ENCODE measurements at regions not wholly inside any gene's neighbourhood (a gene's known extent, or its start where the extent isn't known, plus 50 kb on each side); places are given as distances from the start of the nearest gene placed in this dataset.

DNA sequence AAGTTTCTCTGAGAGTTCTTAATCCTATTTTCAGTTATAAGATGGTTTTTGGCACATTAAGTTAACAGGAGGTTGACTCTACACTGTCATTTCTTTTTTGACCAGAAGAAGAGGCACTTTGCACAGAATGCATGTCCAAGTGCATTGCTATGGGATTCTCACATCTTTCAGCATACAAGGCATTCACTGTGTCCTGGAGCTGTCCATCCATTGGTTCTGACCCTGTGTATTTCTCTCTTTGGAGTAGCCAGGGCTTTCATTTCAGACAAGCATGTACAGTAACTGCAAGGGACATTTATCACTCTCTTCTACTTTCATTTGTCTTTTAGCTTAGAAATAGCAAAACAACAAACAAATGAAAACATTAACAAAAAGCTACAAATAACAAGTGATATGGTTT is 275.1 kb upstream of the IMPG1 start:
- Histone ChIP-seq H3K79me2 (ENCODE audit: insufficient read depth, low read length) (no peaks in the 10 kb centered on the region), H3K9me3 (ENCODE audit: low read length) (peaks cover 5% of the 10 kb centered on the region; the same call in 1 of the 2 replicates), H4K20me1 (ENCODE audit: insufficient read depth, low read length) (no peaks in the 10 kb centered on the region), H3K27ac (ENCODE audit: extremely low read length, insufficient read depth, low read length) (no peak overlapping the region), H3K4me1 (ENCODE audit: insufficient read depth, low read length) (no peaks in the 10 kb centered on the region), H3K27me3 (ENCODE audit: control insufficient read depth in 1 of 2, insufficient read depth in 2 of 2, low read length in 2 of 2) (no peaks in the 10 kb centered on the region), H3K36me3 (replicated peaks in 1 of 2; ENCODE audit: control insufficient read depth in 1 of 2, insufficient read depth in 2 of 2, low read length in 2 of 2) (no peaks in the 10 kb centered on the region), H2AFZ (ENCODE audit: low read length) (no peak overlapping the region), H3K4me3 (replicated peaks in 1 of 3; ENCODE audit: insufficient read depth in 1 of 3, low read depth in 2 of 3, low read length in 3 of 3) (no peak overlapping the region), H3K9ac (ENCODE audit: insufficient read depth, low read depth, low read length) (no peak overlapping the region), H3K4me2 (ENCODE audit: low read depth, low read length) (no peak overlapping the region)
- no peak for FAIRE-seq
- in situ Hi-C loops (cut with HindIII; ENCODE audit: extremely low pct_ligation_motif_present, low pct_unique_long_range_greater_than_20kb) (no loop called here), intact Hi-C loops (cut with micrococcal nuclease; ENCODE audit: unreplicated experiment) (no loop called here)
- ATAC-seq = no peak
- ChIA-PET POLR2A (no interaction called here), CTCF (ENCODE audit: low intra/inter-chr PET ratio, low total read pairs) (no interaction called here)
- TF ChIP-seq RFX1 (IDR thresholded peaks at IDR 0.05) (no peak), ZSCAN12 (CRISPR knock-in tag; IDR thresholded peaks at IDR 0.05) (no peak), ZMYM4 (CRISPR knock-in tag; IDR thresholded peaks at IDR 0.05) (no peak), KDM3A (CRISPR knock-in tag; IDR thresholded peaks at IDR 0.05; ENCODE audit: low read depth) (no peak), LBX2 (CRISPR knock-in tag; IDR thresholded peaks at IDR 0.05; ENCODE audit: borderline replicate concordance) (no peak), NFE2 (CRISPR knock-in tag; IDR thresholded peaks at IDR 0.05) (no peak)
- TF ChIP-seq, protein P1, sequence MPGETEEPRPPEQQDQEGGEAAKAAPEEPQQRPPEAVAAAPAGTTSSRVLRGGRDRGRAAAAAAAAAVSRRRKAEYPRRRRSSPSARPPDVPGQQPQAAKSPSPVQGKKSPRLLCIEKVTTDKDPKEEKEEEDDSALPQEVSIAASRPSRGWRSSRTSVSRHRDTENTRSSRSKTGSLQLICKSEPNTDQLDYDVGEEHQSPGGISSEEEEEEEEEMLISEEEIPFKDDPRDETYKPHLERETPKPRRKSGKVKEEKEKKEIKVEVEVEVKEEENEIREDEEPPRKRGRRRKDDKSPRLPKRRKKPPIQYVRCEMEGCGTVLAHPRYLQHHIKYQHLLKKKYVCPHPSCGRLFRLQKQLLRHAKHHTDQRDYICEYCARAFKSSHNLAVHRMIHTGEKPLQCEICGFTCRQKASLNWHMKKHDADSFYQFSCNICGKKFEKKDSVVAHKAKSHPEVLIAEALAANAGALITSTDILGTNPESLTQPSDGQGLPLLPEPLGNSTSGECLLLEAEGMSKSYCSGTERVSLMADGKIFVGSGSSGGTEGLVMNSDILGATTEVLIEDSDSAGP (CRISPR knock-in tag; IDR thresholded peaks at IDR 0.05; ENCODE audit: borderline replicate concordance) = no peak
- DNase-seq (ENCODE audit: low spot score) = no peak
- no TSS peak for BruUV-seq (replicated peaks)

- ChIA-PET CTCF (ENCODE audit: low intra/inter-chr PET ratio, low total read pairs) (no interaction called here), POLR2A (no interaction called here)
- H3K27ac ChIP-seq (ENCODE audit: extremely low read length, insufficient read depth, low read length) = no peak overlapping the region
- in situ Hi-C loops (cut with HindIII; ENCODE audit: extremely low pct_ligation_motif_present, low pct_unique_long_range_greater_than_20kb) (no loop called here), intact Hi-C loops (cut with micrococcal nuclease; ENCODE audit: unreplicated experiment) (no loop called here)
- H2AFZ ChIP-seq (ENCODE audit: low read length) = no peak overlapping the region
- ATAC-seq (no peak), FAIRE-seq (no peak), DNase-seq (ENCODE audit: low spot score) (no peak)
- H3K9me3 ChIP-seq (ENCODE audit: low read length) = peaks cover 26% of the 10 kb centered on the region
- no peaks in the 10 kb centered on the region for H3K79me2 ChIP-seq (ENCODE audit: insufficient read depth, low read length)
- no peak overlapping the region for H3K9ac ChIP-seq (ENCODE audit: insufficient read depth, low read depth, low read length)
- H3K4me1 ChIP-seq (ENCODE audit: insufficient read depth, low read length) = no peaks in the 10 kb centered on the region
- no peaks in the 10 kb centered on the region for H3K27me3 ChIP-seq (ENCODE audit: control insufficient read depth in 1 of 2, insufficient read depth in 2 of 2, low read length in 2 of 2)
- H3K36me3 ChIP-seq (replicated peaks in 1 of 2; ENCODE audit: control insufficient read depth in 1 of 2, insufficient read depth in 2 of 2, low read length in 2 of 2) = no peaks in the 10 kb centered on the region
- WGBS (ENCODE audit: low lambda C conversion rate) = 0% methylated on average over 1 of the region's 1 CpG
- H4K20me1 ChIP-seq (ENCODE audit: insufficient read depth, low read length) = no peaks in the 10 kb centered on the region
- no peak overlapping the region for H3K4me2 ChIP-seq (ENCODE audit: low read depth, low read length)
- H3K4me3 ChIP-seq (replicated peaks in 1 of 3; ENCODE audit: insufficient read depth in 1 of 3, low read depth in 2 of 3, low read length in 3 of 3) = no peak overlapping the region
- no TSS peak for BruUV-seq (replicated peaks)
- TF ChIP-seq ZNF12 (CRISPR knock-in tag; IDR thresholded peaks at IDR 0.05) (no peak), ZNF660 (CRISPR knock-in tag; IDR thresholded peaks at IDR 0.05; ENCODE audit: borderline replicate concordance, low read depth) (no peak), GATAD2A (CRISPR knock-in tag; IDR thresholded peaks at IDR 0.05) (no peak), DZIP1 (CRISPR knock-in tag; IDR thresholded peaks at IDR 0.05) (no peak), CCAR2 (optimal IDR thresholded peaks at IDR 0.05; ENCODE audit: low read depth, low read length) (no peak), JDP2 (CRISPR knock-in tag; IDR thresholded peaks at IDR 0.05; ENCODE audit: borderline replicate concordance) (no peak), TEF (CRISPR knock-in tag; IDR thresholded peaks at IDR 0.05) (no peak), MBD4 (IDR thresholded peaks at IDR 0.05; ENCODE audit: borderline replicate concordance, low read length) (no peak), NFATC3 (CRISPR knock-in tag; IDR thresholded peaks at IDR 0.05) (no peak)
Observed at GRCh38 chr6:76342611-76343160, 270.2 kb upstream of the IMPG1 start.

Data from HepG2 (cell line).